ENCODE measurements at regions not wholly inside any gene's neighbourhood (a gene's known extent, or its start where the extent isn't known, plus 50 kb on each side); places are given as distances from the start of the nearest gene placed in this dataset.

- no peak for DNase-seq (ENCODE audit: low read depth)
Observed at GRCh38 chr5:62937661-62938558, 359.3 kb downstream of the LRRC70 start.

GRCh38 chr5:62935660-62936059, 357.0 kb downstream of the LRRC70 start:
- TF ChIP-seq POLR2A (IDR thresholded peaks at IDR 0.05; ENCODE audit: extremely low read depth, insufficient read length) (no peak), CTCF (IDR thresholded peaks at IDR 0.05; ENCODE audit: low read depth, low read length) (no peak), MYC (IDR thresholded peaks at IDR 0.05; ENCODE audit: low read depth, low read length) (no peak), MAX (IDR thresholded peaks at IDR 0.05; ENCODE audit: low read depth, low read length) (no peak)
- no peak overlapping the region for H3K4me3 ChIP-seq (ENCODE audit: low read depth, low read length)

More at GRCh38 chr5:62937661-62938558, 359.3 kb downstream of the LRRC70 start:
- no peak for TF ChIP-seq MYC (IDR thresholded peaks at IDR 0.05; ENCODE audit: low read depth, low read length)
- no peak for TF ChIP-seq POLR2A (IDR thresholded peaks at IDR 0.05; ENCODE audit: extremely low read depth, insufficient read length)
- TF ChIP-seq CTCF (IDR thresholded peaks at IDR 0.05; ENCODE audit: low read depth, low read length): no peak
- TF ChIP-seq MAX (IDR thresholded peaks at IDR 0.05; ENCODE audit: low read depth, low read length): no peak
- H3K4me3 ChIP-seq (ENCODE audit: low read depth, low read length): no peak overlapping the region

GRCh38 chr5:62934319-62934718, 355.7 kb downstream of the LRRC70 start:
- no peak for DNase-seq (ENCODE audit: low read depth)
- no peak for TF ChIP-seq POLR2A (IDR thresholded peaks at IDR 0.05; ENCODE audit: extremely low read depth, insufficient read length)
- no peak for TF ChIP-seq MAX (IDR thresholded peaks at IDR 0.05; ENCODE audit: low read depth, low read length)
- TF ChIP-seq CTCF (IDR thresholded peaks at IDR 0.05; ENCODE audit: low read depth, low read length): no peak
- no peak for TF ChIP-seq MYC (IDR thresholded peaks at IDR 0.05; ENCODE audit: low read depth, low read length)

More at GRCh38 chr5:62935660-62936059, 357.0 kb downstream of the LRRC70 start:
- no peak for DNase-seq (ENCODE audit: low read depth)

GRCh38 chr5:62933261-62933660, 354.6 kb downstream of the LRRC70 start:
- no peak overlapping the region for H3K4me3 ChIP-seq (ENCODE audit: low read depth, low read length)
- TF ChIP-seq MYC (IDR thresholded peaks at IDR 0.05; ENCODE audit: low read depth, low read length) (no peak), MAX (IDR thresholded peaks at IDR 0.05; ENCODE audit: low read depth, low read length) (no peak), CTCF (IDR thresholded peaks at IDR 0.05; ENCODE audit: low read depth, low read length) (no peak), POLR2A (IDR thresholded peaks at IDR 0.05; ENCODE audit: extremely low read depth, insufficient read length) (no peak)
- no peak for DNase-seq (ENCODE audit: low read depth)

More at GRCh38 chr5:62934319-62934718, 355.7 kb downstream of the LRRC70 start:
- no peak overlapping the region for H3K4me3 ChIP-seq (ENCODE audit: low read depth, low read length)

- TF ChIP-seq MYC (IDR thresholded peaks at IDR 0.05; ENCODE audit: low read depth, low read length) (no peak), CTCF (IDR thresholded peaks at IDR 0.05; ENCODE audit: low read depth, low read length) (no peak), POLR2A (IDR thresholded peaks at IDR 0.05; ENCODE audit: extremely low read depth, insufficient read length) (no peak), MAX (IDR thresholded peaks at IDR 0.05; ENCODE audit: low read depth, low read length) (no peak)
- no peak overlapping the region for H3K4me3 ChIP-seq (ENCODE audit: low read depth, low read length)
- DNase-seq (ENCODE audit: low read depth): no peak
Observed at GRCh38 chr5:62931153-62931950, 352.7 kb downstream of the LRRC70 start.
